Trophoblast cell (in vitro differentiated cells and primary cell): ENCODE measurements at regions not wholly inside any gene's neighbourhood (a gene's known extent, or its start where the extent isn't known, plus 50 kb on each side); places are given as distances from the start of the nearest gene placed in this dataset.

ENCODE experiments used
- DNase-seq, 2 donors: peaks; one replicate each; pipeline ENCODE4 v3.0.0-alpha.2; 2016
- H2AFZ ChIP-seq: 2 replicates; pipeline ENCODE4 v1.6.1; 2013; ENCODE audit warnings: low read length, moderate library complexity, mild to moderate bottlenecking; ENCODE audit not compliant: insufficient read depth, poor library complexity
- H2AK5ac ChIP-seq: 2 replicates; pipeline ENCODE4 v1.6.1; 2013; ENCODE audit warnings: mild to moderate bottlenecking, low read length
- H2BK120ac ChIP-seq: 2 replicates; pipeline ENCODE4 v1.6.1; 2013; ENCODE audit warnings: low read length, mild to moderate bottlenecking, moderate library complexity; ENCODE audit not compliant: insufficient read depth, poor library complexity
- H2BK12ac ChIP-seq: 2 replicates; pipeline ENCODE4 v1.6.1; 2013; ENCODE audit warnings: mild to moderate bottlenecking, low read length, moderate library complexity
- H2BK5ac ChIP-seq: 2 replicates; pipeline ENCODE4 v1.6.1; 2013; ENCODE audit warnings: low read length, low read depth, moderate library complexity, mild to moderate bottlenecking; ENCODE audit not compliant: poor library complexity
- H3K14ac ChIP-seq: 2 replicates; pipeline ENCODE4 v1.6.1; 2013; ENCODE audit warnings: mild to moderate bottlenecking, low read length
- H3K18ac ChIP-seq: 2 replicates; pipeline ENCODE4 v1.6.1; 2013; ENCODE audit warnings: mild to moderate bottlenecking, low read length
- H3K23ac ChIP-seq: 2 replicates; pipeline ENCODE4 v1.6.1; 2013; ENCODE audit warnings: low read length
- H3K27ac ChIP-seq: 2 replicates; pipeline ENCODE4 v1.5.1; 2013; ENCODE audit warnings: low read depth, mild to moderate bottlenecking, inconsistent platforms, low read length, moderate library complexity
- H3K27me3 ChIP-seq: 2 replicates; pipeline ENCODE4 v1.6.1; 2013; ENCODE audit warnings: inconsistent platforms, mild to moderate bottlenecking, low read length, moderate library complexity; ENCODE audit not compliant: insufficient read depth
- H3K36me3 ChIP-seq, 2 experiments: 1 replicate in 1 of 2; 2 replicates in 1 of 2; pipeline ENCODE4 v1.6.1; 2013; ENCODE audit warnings: low read length in 2 of 2, mild to moderate bottlenecking in 2 of 2, moderate library complexity in 1 of 2; ENCODE audit not compliant: insufficient read depth in 2 of 2, control insufficient read depth in 1 of 2
- H3K4ac ChIP-seq: 2 replicates; pipeline ENCODE4 v1.6.1; 2013; ENCODE audit warnings: low read depth, mild to moderate bottlenecking, low read length, moderate library complexity
- H3K4me1 ChIP-seq, 2 experiments: 1 replicate in 1 of 2; 2 replicates in 1 of 2; pipeline ENCODE4 v1.6.1; 2013; ENCODE audit warnings: low read length in 2 of 2, mild to moderate bottlenecking in 2 of 2, moderate library complexity in 1 of 2; ENCODE audit not compliant: insufficient read depth in 2 of 2, control insufficient read depth in 1 of 2
- H3K4me2 ChIP-seq: 2 replicates; pipeline ENCODE4 v1.6.1; 2013; ENCODE audit warnings: inconsistent platforms, mild to moderate bottlenecking, low read length, moderate library complexity
- H3K4me3 ChIP-seq: 2 replicates; pipeline ENCODE4 v1.5.1; 2013; ENCODE audit warnings: mild to moderate bottlenecking, low read depth, low read length, inconsistent platforms
- H3K79me1 ChIP-seq: one replicate; pipeline ENCODE4 v1.6.1; 2013; ENCODE audit warnings: low read length
- H3K79me2 ChIP-seq: 2 replicates; pipeline ENCODE4 v1.6.1; 2013; ENCODE audit warnings: low read length, mild to moderate bottlenecking; ENCODE audit not compliant: control insufficient read depth, insufficient read depth, poor library complexity
- H3K9ac ChIP-seq: 2 replicates; pipeline ENCODE4 v1.6.1; 2013; ENCODE audit warnings: mild to moderate bottlenecking, low read length
- H3K9me3 ChIP-seq: 2 replicates; pipeline ENCODE4 v1.6.1; 2013; ENCODE audit warnings: low read depth, mild to moderate bottlenecking, control low read depth, inconsistent platforms, low read length; ENCODE audit not compliant: insufficient read depth
- H4K12ac ChIP-seq: 2 replicates; pipeline ENCODE4 v1.6.1; 2013; ENCODE audit warnings: low read depth, mild to moderate bottlenecking, low read length, moderate library complexity
- H4K8ac ChIP-seq: 2 replicates; pipeline ENCODE4 v1.6.1; 2013; ENCODE audit warnings: low read depth, mild to moderate bottlenecking, low read length, moderate library complexity
- H4K91ac ChIP-seq: one replicate; pipeline ENCODE4 v1.6.1; 2013; ENCODE audit warnings: low read depth, mild to moderate bottlenecking, low read length, moderate library complexity
- WGBS: extraction: QIAGEN DNeasy Blood & Tissue Kit; methylation state at CpG from one replicate; pipeline ENCODE4 v1.1.7; 2013; ENCODE audit warnings: missing lambda C conversion rate; ENCODE audit not compliant: insufficient read length, insufficient coverage; ENCODE audit errors: extremely low coverage; 5-methylcytosine and 5-hydroxymethylcytosine counted together

DNA sequence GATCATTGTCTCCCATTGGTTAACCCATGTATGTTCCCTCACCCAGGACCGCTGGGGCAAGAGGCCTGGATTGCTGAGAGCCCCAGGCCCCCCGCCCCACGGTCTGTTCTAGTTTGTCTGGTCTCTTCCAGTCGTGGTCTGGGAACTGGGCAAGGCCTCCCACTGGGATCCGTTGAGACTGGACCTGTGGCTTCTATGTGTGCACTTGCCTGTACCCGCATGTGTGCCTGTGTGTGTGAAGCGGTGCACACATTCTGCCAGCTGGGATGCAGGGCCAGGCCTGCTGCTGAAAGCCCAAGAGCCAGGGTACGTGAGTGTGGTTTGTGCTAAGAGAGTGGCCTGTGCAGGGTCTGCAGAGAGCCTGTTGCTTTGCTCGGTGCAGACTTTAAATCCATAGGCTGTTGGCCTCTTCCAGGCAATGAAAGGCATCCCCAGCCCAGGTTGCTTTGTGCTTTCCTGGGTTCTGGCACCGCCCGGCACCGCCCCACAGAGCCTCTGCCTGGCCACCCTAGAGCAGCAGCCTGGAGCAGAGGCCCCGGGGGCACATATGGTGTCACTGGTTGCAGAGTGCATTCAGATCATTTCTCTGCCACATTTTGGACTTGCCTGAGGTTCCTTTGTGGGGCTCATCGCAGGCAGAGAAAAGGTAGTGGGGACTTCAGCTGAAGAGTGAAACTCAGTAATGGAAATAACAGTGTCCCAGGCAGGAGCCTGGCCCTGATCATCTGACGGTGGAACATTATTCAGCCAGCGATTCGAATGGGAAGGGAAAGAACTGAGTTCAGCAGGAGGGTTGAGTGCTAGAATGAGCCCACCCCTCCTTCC, 215.5 kb downstream of the GLRX3 start:
- Histone ChIP-seq H3K4ac (no peak overlapping the region), H2BK5ac (no peak overlapping the region), H3K14ac (no peak overlapping the region), H4K12ac (no peak overlapping the region), H2AK5ac (no peak overlapping the region), H2AFZ (no peak overlapping the region), H3K27me3 (no peaks in the 10 kb centered on the region), H3K9ac (no peak overlapping the region), H3K4me2 (no peak overlapping the region), H3K23ac (no peak overlapping the region), H4K91ac (no peak overlapping the region), H3K36me3 (no peaks in the 10 kb centered on the region), H3K79me2 (no peaks in the 10 kb centered on the region), H2BK12ac (no peak overlapping the region), H3K9me3 (no peaks in the 10 kb centered on the region), H3K18ac (no peak overlapping the region), H3K27ac (no peak overlapping the region), H2BK120ac (no peak overlapping the region), H3K79me1 (no peaks in the 10 kb centered on the region), H3K4me3 (no peak overlapping the region), H3K4me1 (no peaks in the 10 kb centered on the region), H4K8ac (no peak overlapping the region)
- DNase-seq = no peak
- no CpG with 5 or more reads among the region's 17 CpGs for WGBS

DNA sequence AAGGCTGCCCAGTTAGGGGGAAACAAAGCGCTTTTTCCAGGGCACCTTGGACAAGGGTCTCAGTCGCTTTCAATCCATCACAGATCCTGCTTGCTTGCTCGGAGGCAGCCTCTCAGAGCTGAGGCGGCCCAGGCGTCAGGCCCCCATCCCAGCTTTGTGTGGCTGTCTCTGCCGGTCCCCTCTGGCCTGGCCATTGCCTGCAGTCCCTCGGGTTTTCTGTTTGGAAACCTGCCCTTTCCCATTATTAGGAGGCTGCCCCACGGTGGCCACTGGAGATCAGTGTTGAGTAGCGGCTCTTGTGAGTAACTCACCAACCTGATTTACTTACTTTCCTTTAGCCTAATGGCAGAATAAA, 216.1 kb downstream of the GLRX3 start:
- Histone ChIP-seq H4K12ac (no peak overlapping the region), H4K8ac (no peak overlapping the region), H2BK12ac (no peak overlapping the region), H3K14ac (no peak overlapping the region), H4K91ac (no peak overlapping the region), H3K27me3 (no peaks in the 10 kb centered on the region), H2BK120ac (no peak overlapping the region), H2AFZ (no peak overlapping the region), H3K9ac (no peak overlapping the region), H3K4ac (no peak overlapping the region), H3K79me1 (no peaks in the 10 kb centered on the region), H3K4me1 (no peaks in the 10 kb centered on the region), H2AK5ac (no peak overlapping the region), H3K9me3 (no peaks in the 10 kb centered on the region), H3K4me2 (no peak overlapping the region), H3K36me3 (no peaks in the 10 kb centered on the region), H3K4me3 (no peak overlapping the region), H3K18ac (no peak overlapping the region), H2BK5ac (no peak overlapping the region), H3K23ac (no peak overlapping the region), H3K27ac (no peak overlapping the region), H3K79me2 (no peaks in the 10 kb centered on the region)
- no CpG with 5 or more reads among the region's 9 CpGs for WGBS
- no peak for DNase-seq

DNA sequence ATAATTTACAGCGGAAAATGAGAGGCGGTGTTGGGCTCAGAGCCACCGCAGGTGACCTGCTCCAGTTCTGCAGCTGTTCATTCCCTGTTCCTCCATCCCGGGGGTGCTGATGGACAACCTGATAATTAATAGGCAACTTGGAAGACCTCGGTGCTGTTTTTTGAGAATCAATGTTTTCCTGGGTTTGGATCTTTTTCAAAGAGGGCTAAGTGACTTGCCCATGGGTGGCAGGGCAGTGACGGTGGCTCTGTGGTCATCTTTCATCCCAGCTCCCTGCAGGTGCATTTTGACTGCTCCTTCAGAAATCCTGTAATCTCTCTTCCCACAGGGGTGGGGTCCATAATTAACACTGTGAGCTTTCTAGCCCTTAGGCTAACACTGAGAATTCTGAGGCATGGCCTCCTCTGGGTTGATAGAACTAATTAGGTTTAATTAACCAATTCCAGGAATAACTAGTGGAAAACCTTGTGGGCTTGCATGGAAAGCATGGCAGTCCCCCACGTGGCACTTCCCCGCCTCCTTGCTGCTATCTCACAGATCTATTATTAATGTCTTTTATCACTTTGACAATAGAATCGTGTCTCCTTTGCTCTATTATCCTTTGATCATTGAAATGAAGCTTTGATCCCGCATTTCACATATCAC, 217.9 kb downstream of the GLRX3 start:
- Histone ChIP-seq H3K4me1 (no peaks in the 10 kb centered on the region), H4K8ac (no peak overlapping the region), H4K12ac (no peak overlapping the region), H3K9me3 (no peaks in the 10 kb centered on the region), H2BK120ac (no peak overlapping the region), H3K79me1 (no peaks in the 10 kb centered on the region), H3K9ac (no peak overlapping the region), H3K79me2 (no peaks in the 10 kb centered on the region), H3K18ac (no peak overlapping the region), H3K27me3 (no peaks in the 10 kb centered on the region), H2AFZ (no peak overlapping the region), H2AK5ac (no peak overlapping the region), H3K4ac (no peak overlapping the region), H3K4me3 (no peak overlapping the region), H3K23ac (no peak overlapping the region), H3K27ac (no peak overlapping the region), H2BK5ac (no peak overlapping the region), H4K91ac (no peak overlapping the region), H3K36me3 (no peaks in the 10 kb centered on the region), H3K4me2 (no peak overlapping the region), H3K14ac (no peak overlapping the region), H2BK12ac (no peak overlapping the region)
- DNase-seq = no peak
- no CpG with 5 or more reads among the region's 10 CpGs for WGBS

DNA sequence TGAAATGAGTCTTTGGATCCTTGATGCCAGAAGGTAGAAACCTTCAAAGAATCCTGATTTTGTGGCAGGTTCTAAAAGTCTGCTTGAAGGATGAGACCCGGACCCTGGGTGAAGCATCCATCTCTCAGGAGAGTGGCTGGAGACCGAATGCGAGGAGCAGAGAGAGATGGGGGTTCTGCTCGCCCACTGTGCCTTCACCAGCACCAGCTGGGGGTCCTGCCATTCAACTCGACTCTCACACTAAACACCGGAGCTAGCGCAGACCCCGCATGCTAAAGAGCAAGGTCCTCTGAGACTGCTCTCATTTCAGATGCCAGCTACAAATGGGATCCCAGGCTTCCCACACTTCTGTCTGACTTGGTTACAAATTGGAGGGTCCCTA, 218.4 kb downstream of the GLRX3 start:
- no peak overlapping the region for H2BK120ac ChIP-seq
- no peak overlapping the region for H2BK5ac ChIP-seq
- H3K79me1 ChIP-seq = no peaks in the 10 kb centered on the region
- no peaks in the 10 kb centered on the region for H3K27me3 ChIP-seq
- H4K12ac ChIP-seq = no peak overlapping the region
- no peak overlapping the region for H2AFZ ChIP-seq
- H3K4me1 ChIP-seq = no peaks in the 10 kb centered on the region
- H2BK12ac ChIP-seq = no peak overlapping the region
- H3K9ac ChIP-seq = no peak overlapping the region
- H3K14ac ChIP-seq = no peak overlapping the region
- H3K9me3 ChIP-seq = no peaks in the 10 kb centered on the region
- no peak overlapping the region for H3K18ac ChIP-seq
- no peaks in the 10 kb centered on the region for H3K36me3 ChIP-seq
- no peak overlapping the region for H4K91ac ChIP-seq
- no peak overlapping the region for H3K4me2 ChIP-seq
- H3K27ac ChIP-seq = no peak overlapping the region
- no peak overlapping the region for H4K8ac ChIP-seq
- no peak for DNase-seq
- no CpG with 5 or more reads among the region's 8 CpGs for WGBS
- H3K23ac ChIP-seq = no peak overlapping the region
- H3K4me3 ChIP-seq = no peak overlapping the region
- H2AK5ac ChIP-seq = no peak overlapping the region
- no peak overlapping the region for H3K4ac ChIP-seq
- no peaks in the 10 kb centered on the region for H3K79me2 ChIP-seq
